KG1 (cell line): ENCODE measurements at regions not wholly inside any gene's neighbourhood (a gene's known extent, or its start where the extent isn't known, plus 50 kb on each side); places are given as distances from the start of the nearest gene placed in this dataset.
"Not testable (repeated sequence)": the region's sequence is repeated elsewhere in the genome, so short reads cannot be mapped to it uniquely, and the experiment has no call there.

Experiments
- DNase-seq: peaks from one replicate; lab custom pipeline; 2025; lab: John Stamatoyannopoulos, UW

- DNase-seq = no peak
Observed at GRCh38 chr1:79304131-79304530, 297.6 kb upstream of the ADGRL4 start.

- DNase-seq = no peak
Observed at GRCh38 chr1:79303040-79303439, 296.5 kb upstream of the ADGRL4 start.

DNA sequence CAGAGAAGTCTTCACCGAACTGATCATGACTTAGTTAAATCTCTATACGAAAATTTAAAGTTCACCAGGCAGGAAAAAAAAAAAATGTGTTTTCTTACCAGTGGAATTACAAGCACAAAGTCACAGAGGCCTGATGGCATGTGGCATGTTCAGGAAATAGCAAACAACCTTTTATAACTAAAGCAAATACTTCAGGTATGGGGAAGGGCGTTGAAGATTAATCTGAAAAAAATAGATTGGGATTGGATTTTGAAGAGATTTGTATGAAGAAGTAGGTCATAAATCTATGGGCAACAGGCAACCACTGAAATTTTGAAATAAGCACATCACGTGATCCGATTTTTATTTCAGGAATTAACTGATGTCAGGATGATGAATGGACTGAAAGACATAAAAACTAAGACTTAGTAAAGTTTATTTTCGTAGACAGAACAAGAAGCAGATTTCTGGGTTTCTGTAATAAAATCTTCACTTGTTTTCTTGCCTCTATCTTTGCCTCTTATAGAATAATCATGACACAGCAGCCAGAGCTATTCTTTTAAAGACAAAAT is 295.9 kb upstream of the ADGRL4 start:
- DNase-seq = no peak

DNA sequence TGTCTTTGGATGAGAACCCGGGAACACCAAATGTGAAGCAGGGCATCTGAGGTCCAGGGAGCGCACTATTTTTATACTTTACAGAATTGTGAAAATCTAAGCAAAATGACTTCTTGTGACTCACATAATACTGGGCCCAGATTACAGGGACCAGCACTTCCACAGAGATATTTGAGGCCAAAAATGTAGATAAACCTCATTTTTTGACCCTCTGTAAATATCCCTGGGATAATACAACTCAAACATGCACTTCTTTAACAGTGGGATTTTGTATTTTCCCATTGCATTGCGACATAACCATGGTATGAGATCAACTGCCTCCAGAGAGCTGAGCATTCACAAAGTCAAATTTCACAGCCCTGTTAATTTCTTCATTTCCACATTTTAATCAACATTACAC is 289.4 kb upstream of the ADGRL4 start:
- DNase-seq = no peak

GRCh38 chr1:79293611-79294010 is 287.1 kb upstream of the ADGRL4 start:
- no peak for DNase-seq

DNA sequence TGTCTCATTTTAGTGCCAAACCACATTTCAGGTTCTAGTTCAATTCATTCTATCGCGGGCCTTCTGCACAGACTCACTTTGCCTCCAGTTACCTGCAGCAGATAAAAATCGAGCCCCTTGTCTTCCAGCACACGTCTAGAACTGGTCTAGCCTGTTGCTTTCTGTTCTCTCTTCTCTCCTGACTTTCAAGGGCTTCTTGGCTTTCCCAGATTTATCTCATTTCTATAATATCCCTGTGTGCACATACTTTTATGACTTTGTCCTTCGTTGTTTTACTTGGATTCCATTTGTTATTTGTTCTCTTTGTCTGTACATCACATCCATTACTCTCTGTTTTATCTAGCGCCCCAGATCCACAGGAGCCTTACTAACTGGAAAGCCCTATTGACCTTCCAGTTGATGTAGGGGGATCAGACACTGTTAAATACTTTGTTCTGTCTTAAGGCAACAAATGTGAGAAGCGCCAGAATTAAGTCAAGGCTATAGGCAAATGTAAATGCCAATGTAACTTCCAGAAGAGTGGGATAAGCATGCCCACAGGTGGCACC is 284.5 kb upstream of the ADGRL4 start:
- no peak for DNase-seq

DNA sequence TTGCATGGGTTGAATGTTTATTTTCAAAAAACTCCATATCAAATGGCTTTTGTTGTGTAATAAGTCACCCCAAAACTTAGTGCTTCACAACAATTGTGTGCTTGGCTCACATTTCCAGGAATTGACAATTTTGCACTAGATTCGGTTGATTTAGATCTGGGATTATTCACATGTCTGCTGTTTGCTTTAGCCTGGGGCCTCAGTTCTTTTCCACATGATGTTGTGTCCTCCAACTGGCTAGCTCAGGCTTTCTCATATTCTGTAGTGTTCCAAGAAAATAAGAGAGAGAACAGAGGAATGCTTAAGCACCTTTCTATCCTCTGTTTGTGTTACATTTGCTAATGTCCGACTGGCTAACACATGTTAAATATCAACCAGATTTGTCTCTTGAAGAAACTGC is 281.5 kb upstream of the ADGRL4 start:
- no peak for DNase-seq

GRCh38 chr1:79285667-79286066 is 279.1 kb upstream of the ADGRL4 start:
- no peak for DNase-seq

DNA sequence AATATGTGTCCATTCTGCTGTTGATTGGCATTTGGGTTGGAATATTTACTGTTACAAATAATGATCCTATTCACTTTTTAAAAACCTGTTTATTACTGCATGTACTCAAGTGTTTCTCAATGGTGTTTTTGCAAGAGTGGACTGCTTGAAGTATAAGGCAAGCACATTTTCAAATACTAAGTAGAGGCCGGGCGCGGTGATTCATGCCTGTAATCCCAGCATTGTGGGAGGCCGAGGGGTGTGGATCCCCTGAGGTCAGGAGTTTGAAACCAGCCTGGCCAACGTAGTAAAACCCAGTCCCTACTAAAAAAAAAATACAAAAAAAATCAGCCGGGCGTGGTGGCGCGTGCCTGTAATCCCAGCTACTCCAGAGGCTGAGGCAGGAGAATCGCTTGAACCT is 276.9 kb upstream of the ADGRL4 start:
- DNase-seq = no peak

DNA sequence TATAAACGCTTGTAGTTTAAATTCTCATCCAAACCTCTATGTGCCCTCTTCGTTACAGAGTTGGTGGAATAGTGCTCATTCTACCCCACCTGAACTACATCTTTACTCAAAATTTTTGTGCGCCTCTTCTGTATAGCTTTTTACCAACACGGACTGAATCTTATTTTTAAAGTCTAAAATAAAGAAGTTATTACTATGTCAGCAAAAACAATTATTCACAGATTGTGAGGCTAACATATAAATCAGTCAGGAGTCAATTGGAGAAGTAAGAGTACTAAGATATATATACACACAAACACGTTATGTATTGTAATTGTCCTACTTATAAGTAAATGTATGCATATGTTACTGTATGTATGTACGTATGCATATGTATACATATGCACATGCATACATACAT is 274.9 kb upstream of the ADGRL4 start:
- DNase-seq = no peak

GRCh38 chr1:79271759-79272158 is 265.2 kb upstream of the ADGRL4 start:
- DNase-seq = no peak

- DNase-seq = no peak
Observed at GRCh38 chr1:79264975-79265818, 258.7 kb upstream of the ADGRL4 start.

- DNase-seq = no peak
Observed at GRCh38 chr1:79264285-79264684, 257.8 kb upstream of the ADGRL4 start.

DNA sequence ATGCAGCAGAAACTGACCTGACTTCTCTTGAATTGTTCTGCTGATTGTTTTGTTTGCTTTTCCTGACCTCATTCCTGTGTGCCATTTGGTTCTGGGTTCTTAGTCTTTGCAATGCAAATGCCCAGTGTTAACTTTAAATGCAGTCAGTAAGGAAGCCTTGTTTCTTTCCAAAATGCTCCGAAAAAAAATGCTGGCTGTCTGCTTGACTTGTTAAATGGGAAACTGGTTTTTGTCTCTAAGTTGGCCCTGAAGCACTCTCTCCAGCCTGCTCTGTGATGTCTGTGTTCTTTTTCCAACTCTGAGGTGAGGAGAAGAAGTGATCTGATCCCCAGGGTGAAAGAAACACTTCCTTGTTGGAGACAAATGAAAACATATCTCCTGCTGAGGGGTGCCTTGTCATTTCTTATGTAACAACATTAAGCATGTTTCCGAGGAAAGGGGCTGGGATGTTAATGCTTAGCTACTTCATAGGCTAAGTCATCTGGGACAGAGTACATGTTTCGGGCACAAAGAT is 256.3 kb upstream of the ADGRL4 start:
- no peak for DNase-seq

- no peak for DNase-seq
Observed at GRCh38 chr1:79259390-79260336, 253.1 kb upstream of the ADGRL4 start.

- DNase-seq = no peak
Observed at GRCh38 chr1:79255421-79255820, 248.9 kb upstream of the ADGRL4 start.

DNA sequence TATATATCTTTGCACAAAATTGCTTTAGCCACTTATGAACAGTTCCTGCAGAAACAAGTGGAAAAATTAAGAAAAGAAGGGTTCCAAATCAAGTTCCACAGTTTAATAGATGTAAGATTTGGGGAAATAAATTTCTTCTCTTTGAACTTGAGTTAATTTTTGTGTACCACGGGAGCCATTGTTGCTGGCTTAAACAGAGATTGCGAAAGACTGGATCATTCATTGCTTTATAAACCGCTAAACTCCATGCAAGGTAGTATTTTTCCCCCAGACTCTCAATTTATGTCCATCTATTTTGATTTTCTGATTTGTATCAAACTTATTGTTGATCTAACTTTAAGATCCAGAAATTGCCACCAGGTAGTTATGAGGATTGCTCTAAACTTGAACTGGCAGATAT is 246.1 kb upstream of the ADGRL4 start:
- no peak for DNase-seq

DNA sequence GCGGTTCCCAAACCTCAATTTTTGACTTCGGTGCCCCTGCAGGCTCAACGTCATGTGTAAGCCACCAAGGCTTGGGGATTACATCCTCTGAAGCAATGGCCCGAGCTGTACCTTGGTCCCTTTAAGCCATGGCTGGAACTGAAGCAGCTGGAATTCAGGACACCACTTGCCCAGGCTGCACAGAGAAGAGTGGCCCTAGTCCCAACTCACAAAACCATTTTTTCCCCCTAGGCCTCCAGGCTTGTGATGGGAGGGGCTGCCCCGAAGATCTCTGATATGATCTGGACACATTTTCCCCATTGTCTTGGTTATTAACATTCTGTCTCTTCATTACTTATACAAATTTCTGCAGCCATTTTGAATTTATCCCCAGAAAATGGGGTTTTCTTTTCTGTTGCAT is 233.3 kb upstream of the ADGRL4 start:
- no peak for DNase-seq

DNA sequence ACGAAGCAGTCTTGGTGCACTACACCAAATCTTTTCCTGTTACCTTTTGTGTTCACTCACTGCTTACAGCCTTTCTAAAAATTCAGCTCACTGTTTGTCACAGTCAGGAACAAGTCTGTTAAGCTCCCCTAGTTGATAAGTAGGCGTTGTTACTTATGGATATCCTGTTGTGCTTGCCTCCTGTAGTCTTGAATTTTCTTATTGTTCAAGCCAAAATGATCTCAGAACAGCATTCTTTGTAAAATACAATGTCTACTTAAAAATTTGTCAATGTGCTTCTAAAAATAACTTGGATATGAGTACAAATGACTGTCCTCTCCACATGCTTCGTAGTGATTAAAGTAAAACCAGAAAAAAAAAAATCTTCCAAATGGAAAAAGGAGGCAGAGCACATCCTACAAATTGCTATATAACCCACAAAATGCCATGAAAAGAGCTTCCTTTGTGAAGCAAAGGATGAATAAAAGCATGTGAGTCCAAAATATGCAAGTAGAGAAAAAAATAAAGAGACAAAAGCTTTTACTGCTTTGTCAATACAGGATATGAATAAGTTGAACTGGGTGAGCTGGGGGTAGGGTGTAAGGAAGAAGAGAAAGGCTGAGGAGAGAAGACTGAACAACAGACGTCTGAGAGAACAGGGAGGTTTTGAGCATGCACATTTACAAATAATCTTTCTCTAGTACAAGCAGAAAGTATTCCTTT is 228.9 kb upstream of the ADGRL4 start:
- no peak for DNase-seq

- DNase-seq = no peak
Observed at GRCh38 chr1:79232818-79233217, 226.3 kb upstream of the ADGRL4 start.

DNA sequence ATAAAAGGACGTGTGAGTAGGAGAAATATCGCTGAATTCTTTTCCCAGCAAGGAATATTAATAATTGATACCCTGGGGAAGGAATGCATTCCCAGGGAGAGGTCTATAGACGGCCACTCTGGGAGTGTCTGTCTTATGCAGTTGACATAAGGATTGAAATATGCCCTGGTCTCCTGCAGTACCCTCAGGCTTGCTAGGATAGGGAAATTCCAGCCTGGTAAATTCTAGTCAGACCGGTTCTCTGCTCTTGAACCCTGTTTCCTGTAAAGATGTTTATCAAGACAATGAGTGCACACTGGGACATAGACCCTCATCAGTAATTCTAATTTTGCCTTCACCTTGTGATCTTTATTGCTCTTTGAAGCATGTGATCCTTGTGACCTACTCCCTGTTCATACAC is 224.2 kb upstream of the ADGRL4 start:
- DNase-seq = not testable (repeated sequence)

DNA sequence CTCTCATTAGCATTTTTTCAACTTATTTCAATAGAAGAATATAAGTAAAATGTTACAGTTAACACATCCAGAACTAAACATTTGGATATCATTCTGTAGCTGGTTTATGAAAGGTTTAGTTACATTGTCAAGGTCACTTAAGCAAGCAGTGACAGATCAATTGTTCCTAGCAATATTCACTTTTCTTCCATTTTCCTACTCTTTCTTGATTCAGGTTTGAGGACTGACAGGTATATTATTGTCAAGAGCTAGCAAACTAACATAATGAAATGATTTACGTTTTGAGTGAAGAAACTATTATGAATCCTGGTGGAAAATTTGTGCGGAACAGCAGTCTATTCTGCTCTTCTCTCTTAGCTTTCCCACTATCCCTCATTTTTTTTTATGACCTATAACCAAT is 220.4 kb upstream of the ADGRL4 start:
- no peak for DNase-seq
